Mesenchymal stem cell (in vitro differentiated cells and primary cell): ENCODE measurements at regions not wholly inside any gene's neighbourhood (a gene's known extent, or its start where the extent isn't known, plus 50 kb on each side); places are given as distances from the start of the nearest gene placed in this dataset.
A peak's percentile ranks its signal among the peaks of the same experiment; 100 is the strongest.

ENCODE experiments used
- DNase-seq: peaks from one replicate; pipeline ENCODE4 v3.0.0-alpha.2; 2013
- H2AFZ ChIP-seq: one replicate; pipeline ENCODE4 v1.6.1; 2013; ENCODE audit warnings: low read depth, mild to moderate bottlenecking, control low read depth, inconsistent platforms, low read length, moderate library complexity
- H2AK5ac ChIP-seq: 2 replicates; pipeline ENCODE4 v1.6.1; 2013; ENCODE audit warnings: low read length, moderate library complexity, mild to moderate bottlenecking, inconsistent platforms; ENCODE audit not compliant: severe bottlenecking
- H2BK120ac ChIP-seq: one replicate; pipeline ENCODE4 v1.6.1; 2013; ENCODE audit warnings: low read depth, mild to moderate bottlenecking, inconsistent platforms, low read length, moderate library complexity
- H2BK12ac ChIP-seq, 2 experiments: one replicate each; pipeline ENCODE4 v1.6.1; 2013; ENCODE audit warnings: inconsistent platforms in 2 of 2, low read length in 2 of 2, mild to moderate bottlenecking in 2 of 2, moderate library complexity in 2 of 2, control low read depth in 1 of 2
- H2BK15ac ChIP-seq: one replicate; pipeline ENCODE4 v1.6.1; 2013; ENCODE audit warnings: mild to moderate bottlenecking, low read depth, inconsistent platforms; ENCODE audit not compliant: poor library complexity, severe bottlenecking
- H2BK5ac ChIP-seq: 2 replicates; pipeline ENCODE4 v1.6.1; 2013; ENCODE audit warnings: low read depth, mild to moderate bottlenecking, low read length, control low read depth, inconsistent platforms; ENCODE audit not compliant: poor library complexity, severe bottlenecking
- H3K14ac ChIP-seq, 2 experiments: one replicate each; pipeline ENCODE4 v1.6.1; 2013; ENCODE audit warnings: inconsistent platforms in 2 of 2, low read length in 2 of 2, control low read depth in 1 of 2, mild to moderate bottlenecking in 1 of 2, moderate library complexity in 1 of 2
- H3K18ac ChIP-seq, 2 experiments: one replicate each; pipeline ENCODE4 v1.6.1; 2013; ENCODE audit warnings: inconsistent platforms in 2 of 2, low read length in 2 of 2, control low read depth in 1 of 2, low read depth in 1 of 2, mild to moderate bottlenecking in 1 of 2
- H3K23ac ChIP-seq, 2 experiments: one replicate each; pipeline ENCODE4 v1.6.1; 2013; ENCODE audit warnings: inconsistent platforms in 2 of 2, low read length in 2 of 2, mild to moderate bottlenecking in 2 of 2, moderate library complexity in 2 of 2, control low read depth in 1 of 2
- H3K27ac ChIP-seq: 2 replicates; pipeline ENCODE4 v1.5.1; 2013; ENCODE audit warnings: mild to moderate bottlenecking, moderate library complexity, low read length, control low read depth, inconsistent platforms; ENCODE audit not compliant: poor library complexity, severe bottlenecking
- H3K27me3 ChIP-seq, 2 experiments: 2 replicates each; pipeline versions ENCODE4 v1.6.1 to v1.7.0; 2013; ENCODE audit warnings: low read length in 2 of 2, mild to moderate bottlenecking in 2 of 2, moderate library complexity in 2 of 2, control low read depth in 1 of 2, inconsistent platforms in 1 of 2; ENCODE audit not compliant: control insufficient read depth in 1 of 2, insufficient read depth in 1 of 2
- H3K36me3 ChIP-seq, 2 experiments: 2 replicates each; pipeline versions ENCODE4 v1.6.1 to v1.7.0; 2013; ENCODE audit warnings: low read length in 2 of 2, control low read depth in 1 of 2, inconsistent platforms in 1 of 2, low read depth in 1 of 2, mild to moderate bottlenecking in 1 of 2; ENCODE audit not compliant: insufficient read depth in 2 of 2, control insufficient read depth in 1 of 2
- H3K4ac ChIP-seq, 2 experiments: one replicate each; pipeline ENCODE4 v1.6.1; 2013; ENCODE audit warnings: inconsistent platforms in 2 of 2, low read length in 2 of 2, mild to moderate bottlenecking in 2 of 2, moderate library complexity in 2 of 2, control low read depth in 1 of 2, low read depth in 1 of 2
- H3K4me1 ChIP-seq: 2 replicates; pipeline ENCODE4 v1.6.1; 2013; ENCODE audit warnings: low read depth, low read length, control low read depth; ENCODE audit not compliant: control insufficient read depth, insufficient read depth
- H3K4me2 ChIP-seq: 2 replicates; pipeline ENCODE4 v1.6.1; 2013; ENCODE audit warnings: low read length, mild to moderate bottlenecking, inconsistent platforms; ENCODE audit not compliant: poor library complexity, severe bottlenecking
- H3K4me3 ChIP-seq, 2 experiments: 2 replicates each; pipeline versions ENCODE4 v1.5.1 to v1.7.0; 2013; ENCODE audit warnings: low read length in 2 of 2, mild to moderate bottlenecking in 2 of 2, control low read depth in 1 of 2, low read depth in 1 of 2; ENCODE audit not compliant: insufficient read depth in 1 of 2
- H3K79me1 ChIP-seq: replicated peaks from 2 replicates; pipeline ENCODE4 v1.6.1; 2013; ENCODE audit warnings: mild to moderate bottlenecking, control low read depth, low read length, inconsistent platforms; ENCODE audit not compliant: poor library complexity, severe bottlenecking
- H3K9ac ChIP-seq: 2 replicates; pipeline ENCODE4 v1.7.0; 2013; ENCODE audit warnings: mild to moderate bottlenecking, low read length, moderate library complexity
- H3K9me3 ChIP-seq: 2 replicates; pipeline ENCODE4 v1.7.0; 2013; ENCODE audit warnings: mild to moderate bottlenecking, low read length; ENCODE audit not compliant: control insufficient read depth
- H4K8ac ChIP-seq: one replicate; pipeline ENCODE4 v1.6.1; 2013; ENCODE audit warnings: inconsistent platforms, mild to moderate bottlenecking, low read length, moderate library complexity
- H4K91ac ChIP-seq: one replicate; pipeline ENCODE4 v1.6.1; 2013; ENCODE audit warnings: mild to moderate bottlenecking, low read length, inconsistent platforms
- WGBS: methylation state at CpG from one replicate; pipeline ENCODE4 v1.1.7; 2013; ENCODE audit warnings: mixed read lengths; 5-methylcytosine and 5-hydroxymethylcytosine counted together

- H3K14ac ChIP-seq: no peak overlapping the region
- H2BK12ac ChIP-seq: no peak overlapping the region
- H3K27me3 ChIP-seq: no peaks in the 10 kb centered on the region
- no peak overlapping the region for H4K91ac ChIP-seq
- H3K27ac ChIP-seq: peak overlapping the region; percentile 40
- no peak overlapping the region for H2AK5ac ChIP-seq
- H2BK15ac ChIP-seq: no peak overlapping the region
- no peak overlapping the region for H2BK120ac ChIP-seq
- H3K4me1 ChIP-seq: no peaks in the 10 kb centered on the region
- H3K9me3 ChIP-seq: no peaks in the 10 kb centered on the region
- H3K23ac ChIP-seq: no peak overlapping the region
- H3K4me2 ChIP-seq: no peak overlapping the region
- H3K4me3 ChIP-seq: no peak overlapping the region
- no CpG with 5 or more reads among the region's 3 CpGs for WGBS
- H3K18ac ChIP-seq: no peak overlapping the region
- H3K4ac ChIP-seq: no peak overlapping the region
- no peaks in the 10 kb centered on the region for H3K36me3 ChIP-seq
- no peak for DNase-seq
- H2AFZ ChIP-seq: no peak overlapping the region
- no peak overlapping the region for H3K9ac ChIP-seq
- no peak overlapping the region for H4K8ac ChIP-seq
- no peak overlapping the region for H2BK5ac ChIP-seq
- H3K79me1 ChIP-seq: no peaks in the 10 kb centered on the region
These were observed 281.4 kb downstream of the GPM6A start for GRCh38 chr4:175530655-175531054.

GRCh38 chr4:175531405-175532091 lies 280.5 kb downstream of the GPM6A start:
- H2BK15ac ChIP-seq: no peak overlapping the region
- H3K4me2 ChIP-seq: no peak overlapping the region
- no peak overlapping the region for H4K91ac ChIP-seq
- no peak overlapping the region for H3K23ac ChIP-seq
- 94% methylated on average over 4 of the region's 4 CpGs for WGBS
- no peaks in the 10 kb centered on the region for H3K4me1 ChIP-seq
- no peak overlapping the region for H2BK12ac ChIP-seq
- no peak overlapping the region for H3K14ac ChIP-seq
- no peaks in the 10 kb centered on the region for H3K36me3 ChIP-seq
- no peaks in the 10 kb centered on the region for H3K9me3 ChIP-seq
- H3K27ac ChIP-seq: no peak overlapping the region
- H3K4ac ChIP-seq: no peak overlapping the region
- DNase-seq: peak; percentile 14
- no peak overlapping the region for H4K8ac ChIP-seq
- H2BK120ac ChIP-seq: no peak overlapping the region
- no peak overlapping the region for H3K4me3 ChIP-seq
- no peak overlapping the region for H2BK5ac ChIP-seq
- H3K79me1 ChIP-seq: no peaks in the 10 kb centered on the region
- no peaks in the 10 kb centered on the region for H3K27me3 ChIP-seq
- H3K9ac ChIP-seq: no peak overlapping the region
- H2AK5ac ChIP-seq: no peak overlapping the region
- no peak overlapping the region for H3K18ac ChIP-seq
- no peak overlapping the region for H2AFZ ChIP-seq

DNA sequence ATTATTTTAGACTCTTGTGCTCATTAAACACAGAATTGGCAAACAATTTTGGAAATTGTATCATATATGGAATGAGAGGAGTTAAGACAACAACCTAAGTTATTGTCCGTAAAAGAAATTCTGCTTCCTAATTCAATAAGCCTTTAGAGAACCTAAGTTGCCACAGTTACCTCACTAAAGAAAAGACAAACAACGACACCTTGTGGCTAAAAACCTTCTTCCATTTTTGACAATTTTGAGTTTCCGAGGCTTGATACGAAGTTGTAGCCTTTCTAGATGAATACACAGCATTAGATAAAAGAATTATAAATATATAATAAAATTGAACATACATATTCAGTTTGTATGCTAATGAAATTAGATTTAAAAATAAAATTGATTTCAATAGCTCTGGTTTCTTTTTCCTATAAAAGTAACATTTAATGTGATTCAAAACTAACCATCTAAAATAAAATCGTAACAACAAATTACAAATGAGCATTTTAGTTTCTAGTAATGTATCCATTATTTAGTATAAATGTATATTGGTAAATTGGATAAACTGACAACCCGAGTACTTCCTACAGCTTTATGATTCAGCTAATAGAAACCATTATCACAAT lies 275.1 kb downstream of the GPM6A start:
- Histone ChIP-seq H3K18ac (no peak overlapping the region), H3K36me3 (no peaks in the 10 kb centered on the region), H2BK120ac (no peak overlapping the region), H3K27ac (no peak overlapping the region), H4K91ac (no peak overlapping the region), H2AFZ (no peak overlapping the region), H2BK12ac (no peak overlapping the region), H3K14ac (no peak overlapping the region), H3K27me3 (no peaks in the 10 kb centered on the region), H3K79me1 (no peaks in the 10 kb centered on the region), H3K4me2 (no peak overlapping the region), H3K23ac (no peak overlapping the region), H3K9me3 (no peaks in the 10 kb centered on the region), H3K4me3 (no peak overlapping the region), H2BK15ac (no peak overlapping the region), H2BK5ac (no peak overlapping the region), H4K8ac (no peak overlapping the region), H3K4me1 (no peaks in the 10 kb centered on the region), H3K9ac (peak overlapping the region; percentile 28), H2AK5ac (no peak overlapping the region), H3K4ac (no peak overlapping the region)
- WGBS: no CpG with 5 or more reads among the region's 6 CpGs
- peak; percentile 68 for DNase-seq

DNA sequence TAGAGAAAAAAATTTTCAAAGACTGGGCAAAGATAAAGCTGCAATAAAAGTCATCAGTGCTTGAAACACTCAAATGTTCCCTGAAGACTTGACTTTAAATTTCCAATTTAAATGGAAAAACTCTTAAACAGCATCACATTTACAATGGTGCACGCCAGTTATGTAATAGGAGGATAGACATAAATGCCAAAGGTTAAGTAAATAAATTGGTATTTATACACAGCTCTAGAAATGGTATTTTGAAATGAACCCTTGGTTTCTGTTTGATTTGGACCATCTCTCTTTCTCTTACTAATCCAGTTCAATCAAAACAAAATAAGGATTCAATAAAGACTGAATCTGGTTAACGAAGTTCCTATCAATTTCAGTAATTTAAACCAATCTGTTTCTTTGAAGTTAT lies 272.6 kb downstream of the GPM6A start:
- Histone ChIP-seq H3K36me3 (no peaks in the 10 kb centered on the region), H4K91ac (no peak overlapping the region), H3K79me1 (no peaks in the 10 kb centered on the region), H3K4me1 (no peaks in the 10 kb centered on the region), H3K23ac (no peak overlapping the region), H3K14ac (no peak overlapping the region), H2BK12ac (no peak overlapping the region), H3K9me3 (no peaks in the 10 kb centered on the region), H2AFZ (no peak overlapping the region), H3K27ac (no peak overlapping the region), H4K8ac (no peak overlapping the region), H2BK15ac (no peak overlapping the region), H3K4me2 (no peak overlapping the region), H3K27me3 (no peaks in the 10 kb centered on the region), H3K9ac (no peak overlapping the region), H3K4me3 (no peak overlapping the region), H2AK5ac (no peak overlapping the region), H2BK120ac (no peak overlapping the region), H2BK5ac (no peak overlapping the region), H3K18ac (no peak overlapping the region), H3K4ac (no peak overlapping the region)
- no peak for DNase-seq
- WGBS: no CpG with 5 or more reads among the region's 2 CpGs
